Subcutaneous abdominal adipose tissue (tissue), 5 donors: ENCODE measurements at regions not wholly inside any gene's neighbourhood (a gene's known extent, or its start where the extent isn't known, plus 50 kb on each side); places are given as distances from the start of the nearest gene placed in this dataset.

Source experiments
- H3K27ac ChIP-seq: one replicate; pipeline ENCODE4 v1.7.0; 2013; ENCODE audit warnings: low read depth, mild to moderate bottlenecking, inconsistent platforms, low read length, moderate library complexity
- H3K27me3 ChIP-seq, 5 donors: one replicate each; pipeline ENCODE4 v1.7.0; 2013; ENCODE audit warnings: low read length in 5 of 5, inconsistent platforms in 1 of 5; ENCODE audit not compliant: control insufficient read depth in 5 of 5, insufficient read depth in 4 of 5
- H3K36me3 ChIP-seq, 5 donors: one replicate each; pipeline ENCODE4 v1.7.0; 2013; ENCODE audit warnings: low read length in 5 of 5; ENCODE audit not compliant: control insufficient read depth in 5 of 5, insufficient read depth in 5 of 5
- H3K4me1 ChIP-seq, 5 donors: one replicate each; pipeline ENCODE4 v1.7.0; 2013; ENCODE audit warnings: low read length in 5 of 5, mild to moderate bottlenecking in 3 of 5, moderate library complexity in 1 of 5; ENCODE audit not compliant: control insufficient read depth in 5 of 5, insufficient read depth in 5 of 5
- H3K4me3 ChIP-seq, 5 donors: one replicate each; pipeline ENCODE4 v1.7.0; 2013; ENCODE audit warnings: low read length in 5 of 5, low read depth in 1 of 5
- H3K9ac ChIP-seq, 5 donors: one replicate each; pipeline ENCODE4 v1.7.0; 2013; ENCODE audit warnings: low read length in 5 of 5, mild to moderate bottlenecking in 4 of 5, moderate library complexity in 3 of 5
- H3K9me3 ChIP-seq, 5 donors: one replicate each; pipeline ENCODE4 v1.7.0; 2013; ENCODE audit warnings: low read length in 5 of 5; ENCODE audit not compliant: control insufficient read depth in 5 of 5
- donor health status: healthy.
- donor health status: healthy.
- donor health status: healthy.
- donor health status: healthy.
- donor health status: healthy.

DNA sequence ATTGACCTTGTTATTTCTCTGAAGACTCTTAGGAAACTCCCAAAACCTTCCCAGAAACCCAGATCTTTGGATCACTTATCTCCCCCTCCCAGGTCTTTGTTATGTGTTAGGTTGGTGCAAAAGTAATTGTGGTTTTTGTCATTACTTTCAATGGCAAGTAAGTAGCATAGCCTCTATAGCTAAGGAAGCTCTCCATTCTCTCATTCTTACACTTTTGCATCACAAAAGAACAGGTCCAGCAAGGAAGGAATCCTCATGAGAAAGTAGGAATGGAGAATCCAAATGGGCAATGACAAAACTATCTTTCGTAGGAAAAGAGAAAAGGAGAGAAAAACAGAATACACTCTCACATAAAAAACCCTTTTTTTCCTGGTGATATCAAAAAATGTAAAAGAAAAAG is 81.3 kb upstream of the ELAVL2 start:
- Histone ChIP-seq H3K36me3 (no peaks in the 10 kb centered on the region), H3K27ac (no peak overlapping the region), H3K27me3 (no peaks in the 10 kb centered on the region), H3K4me1 (no peaks in the 10 kb centered on the region), H3K4me3 (no peak overlapping the region), H3K9me3 (no peaks in the 10 kb centered on the region), H3K9ac (no peak overlapping the region)

GRCh38 chr9:23887781-23888180 is 61.7 kb upstream of the ELAVL2 start:
- H3K27ac ChIP-seq = no peak overlapping the region
- no peaks in the 10 kb centered on the region for H3K4me1 ChIP-seq
- no peak overlapping the region for H3K9ac ChIP-seq
- H3K9me3 ChIP-seq = peaks cover 0 to 10% (median 3%) of the 10 kb centered on the region in 5 donors
- no peak overlapping the region for H3K4me3 ChIP-seq
- no peaks in the 10 kb centered on the region for H3K27me3 ChIP-seq
- H3K36me3 ChIP-seq = no peaks in the 10 kb centered on the region
